A549 (cell line): ENCODE measurements at regions not wholly inside any gene's neighbourhood (a gene's known extent, or its start where the extent isn't known, plus 50 kb on each side); places are given as distances from the start of the nearest gene placed in this dataset.

Experiments used
- ATAC-seq, 2 experiments: fragments of 200-7000 bp in 1 of 2; fragments of >200 bp in 1 of 2; cut with Nextera tagmentation in 1 of 2; cut with Tn5 transposase in 1 of 2; 3 replicates each; pipeline versions ENCODE4 v1.8.0 to v1.9.1; 2018 to 2020; ENCODE audit warnings: mild to moderate bottlenecking in 1 of 2, moderate library complexity in 1 of 2
- CTCF ChIA-PET: fragments of 300-600 bp; sonication (Branson Sonifier 250); formaldehyde crosslinking; extraction: SDS; loops from one replicate; lab custom pipeline; 2021; ENCODE audit warnings: antibody characterized with exemption, inconsistent platforms; lab: Yijun Ruan, JAX
- POLR2A ChIA-PET: fragments of 350-600 bp; formaldehyde crosslinking; extraction: SDS; loops from one replicate; lab custom pipeline; 2021; ENCODE audit warnings: antibody characterized with exemption, inconsistent platforms; lab: Yijun Ruan, JAX
- DNase-seq, 2 experiments: peaks; one replicate each; pipeline versions ENCODE4 v3.0.0 to v3.0.0-alpha.2; 2011 to 2016; ENCODE audit warnings: low read depth in 1 of 2, low spot score in 1 of 2
- FAIRE-seq: peaks from 2 replicates; lab custom pipeline; 2011; peaks lifted over from hg19 to GRCh38; lab: Jason Lieb, UNC
- H3K27ac ChIP-seq, 2 experiments: fragments of >200 bp; sonication (Bioruptor Twin); formaldehyde crosslinking; 3 replicates each; pipeline ENCODE4 v1.5.1; 2016 to 2017
- H3K4me1 ChIP-seq: fragments of >200 bp; sonication (Bioruptor Twin); formaldehyde crosslinking; 3 replicates; pipeline ENCODE4 v1.6.1; 2016
- H3K4me2 ChIP-seq: fragments of >200 bp; sonication (Bioruptor Twin); formaldehyde crosslinking; 3 replicates; pipeline ENCODE4 v1.6.1; 2016
- H3K4me3 ChIP-seq: fragments of >200 bp; sonication (Bioruptor Twin); formaldehyde crosslinking; 3 replicates; pipeline ENCODE4 v1.5.1; 2016
- H3K9me3 ChIP-seq: fragments of >200 bp; sonication (Bioruptor Twin); formaldehyde crosslinking; 3 replicates; pipeline ENCODE4 v1.6.1; 2016
- CBX8 ChIP-seq: fragments of 200-600 bp; sonication (generic); IDR thresholded peaks from 2 replicates; pipeline ENCODE4 v1.6.1; 2016
- CHD4 ChIP-seq: fragments of 200-600 bp; sonication (generic); IDR thresholded peaks from 2 replicates; pipeline ENCODE4 v1.6.1; 2016; ENCODE audit warnings: antibody characterized with exemption, mild to moderate bottlenecking, borderline replicate concordance
- E2F6 ChIP-seq: IDR thresholded peaks from 2 replicates; pipeline ENCODE4 v1.6.1; 2012; ENCODE audit warnings: low read depth, borderline replicate concordance
- EHF ChIP-seq: fragments of 250-450 bp; sonication (Bioruptor Pico); IDR thresholded peaks from 2 replicates; pipeline ENCODE4 v1.5.0; 2020; ENCODE audit warnings: mild to moderate bottlenecking
- ELK1 ChIP-seq: fragments of 150-350 bp; IDR thresholded peaks from 2 replicates; pipeline ENCODE4 v1.6.1; 2014; ENCODE audit warnings: low read depth, mild to moderate bottlenecking, low read length
- ESRRA ChIP-seq: fragments of 150-350 bp; IDR thresholded peaks from 2 replicates; pipeline ENCODE4 v1.6.1; 2014; ENCODE audit warnings: mild to moderate bottlenecking, low read length, borderline replicate concordance
- FOSB ChIP-seq: fragments of 250-450 bp; sonication (Bioruptor Pico); IDR thresholded peaks from 2 replicates; pipeline ENCODE4 v1.5.0; 2020; ENCODE audit warnings: mild to moderate bottlenecking, moderate library complexity
- FOXS1 ChIP-seq: fragments of 250-450 bp; sonication (Bioruptor Pico); IDR thresholded peaks from 2 replicates; pipeline ENCODE4 v1.5.0; 2020; ENCODE audit warnings: mild to moderate bottlenecking, moderate library complexity
- GATA3 ChIP-seq: IDR thresholded peaks from 2 replicates; pipeline ENCODE4 v1.6.1; 2012; ENCODE audit warnings: borderline replicate concordance
- HDAC2 ChIP-seq: fragments of 200-600 bp; sonication (generic); IDR thresholded peaks from 2 replicates; pipeline ENCODE4 v1.6.1; 2016
- HMGXB4 ChIP-seq: fragments of 250-450 bp; sonication (Bioruptor Pico); IDR thresholded peaks from 2 replicates; pipeline ENCODE4 v1.5.0; 2021; ENCODE audit warnings: mild to moderate bottlenecking, moderate library complexity, borderline replicate concordance
- HOXB13 ChIP-seq: fragments of 250-450 bp; sonication (Bioruptor Pico); IDR thresholded peaks from 2 replicates; pipeline ENCODE4 v1.5.0; 2020; ENCODE audit warnings: low read depth, mild to moderate bottlenecking, moderate library complexity
- HOXB5 ChIP-seq: fragments of 250-450 bp; sonication (Bioruptor Pico); IDR thresholded peaks from 2 replicates; pipeline ENCODE4 v1.5.0; 2020; ENCODE audit warnings: mild to moderate bottlenecking, moderate library complexity
- KDM5A ChIP-seq: fragments of 200-600 bp; sonication (generic); IDR thresholded peaks from 2 replicates; pipeline ENCODE4 v1.6.1; 2016; ENCODE audit warnings: antibody characterized with exemption, mild to moderate bottlenecking
- MAFK ChIP-seq: fragments of 450-650 bp; IDR thresholded peaks from 2 replicates; pipeline ENCODE4 v1.6.1; 2014; ENCODE audit not compliant: partially characterized antibody
- NPAS2 ChIP-seq: fragments of 250-450 bp; sonication (Bioruptor Pico); IDR thresholded peaks from 2 replicates; pipeline ENCODE4 v1.8.0; 2022; ENCODE audit warnings: mild to moderate bottlenecking, moderate library complexity, borderline replicate concordance
- PHF8 ChIP-seq: fragments of 200-600 bp; sonication (generic); IDR thresholded peaks from 2 replicates; pipeline ENCODE4 v1.6.1; 2016; ENCODE audit warnings: low read depth, mild to moderate bottlenecking, antibody characterized with exemption, moderate library complexity, borderline replicate concordance
- POLR2A ChIP-seq: IDR thresholded peaks from 2 replicates; pipeline ENCODE4 v1.6.1; 2012; ENCODE audit warnings: mild to moderate bottlenecking, low read length
- RARB ChIP-seq: fragments of 250-450 bp; sonication (Bioruptor Pico); IDR thresholded peaks from 2 replicates; pipeline ENCODE4 v1.8.0; 2021; ENCODE audit warnings: mild to moderate bottlenecking, moderate library complexity
- SMC3 ChIP-seq: fragments of >200 bp; sonication (Bioruptor Twin); formaldehyde crosslinking; IDR thresholded peaks from 3 replicates; pipeline ENCODE4 v1.6.1; 2018; ENCODE audit warnings: inconsistent platforms
- SREBF2 ChIP-seq: fragments of 450-650 bp; IDR thresholded peaks from 2 replicates; pipeline ENCODE4 v1.6.1; 2014; ENCODE audit warnings: mild to moderate bottlenecking, moderate library complexity
- TFCP2L1 ChIP-seq: fragments of 250-450 bp; sonication (Bioruptor Pico); IDR thresholded peaks from 2 replicates; pipeline ENCODE4 v1.5.0; 2021; ENCODE audit warnings: mild to moderate bottlenecking
- ZC3H11A ChIP-seq: fragments of 450-650 bp; IDR thresholded peaks from 2 replicates; pipeline ENCODE4 v1.6.1; 2014; ENCODE audit warnings: antibody characterized with exemption, mild to moderate bottlenecking
- WGBS: methylation state at CpG from one replicate; pipeline ENCODE4 v1.1.6; 2017; ENCODE audit errors: missing lambda C conversion rate; 5-methylcytosine and 5-hydroxymethylcytosine counted together
- TF ChIP-seq, protein P1 (sequence below): fragments of >200 bp; sonication (Bioruptor Twin); formaldehyde crosslinking; IDR thresholded peaks from 3 replicates; pipeline ENCODE4 v1.6.1; 2016
- TF ChIP-seq, protein P2 (sequence below): fragments of 250-450 bp; sonication (Bioruptor Pico); IDR thresholded peaks from 2 replicates; pipeline ENCODE4 v1.5.0; 2020; ENCODE audit warnings: low read depth, mild to moderate bottlenecking, moderate library complexity

DNA sequence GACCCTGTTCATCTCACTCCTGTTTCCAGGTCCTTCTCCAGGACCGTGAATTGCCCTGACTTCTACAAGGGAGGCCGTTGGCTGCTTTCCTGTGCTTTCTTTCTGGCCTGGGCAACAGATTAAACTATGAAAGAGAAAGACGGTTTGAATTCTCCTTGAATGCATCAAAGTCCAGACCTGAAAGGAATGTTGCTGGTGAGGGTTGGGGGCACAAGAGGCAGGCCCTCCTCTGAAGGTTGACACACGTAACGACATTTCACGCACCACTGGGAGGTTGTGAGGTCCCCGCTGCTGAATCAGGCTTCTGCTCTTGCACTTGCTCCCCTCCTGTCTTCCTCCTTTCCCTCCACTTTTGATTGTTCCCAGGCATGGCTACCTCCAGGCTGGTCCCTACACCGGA, 141.9 kb downstream of the CYRIA start:
- POLR2A ChIA-PET: no interaction called here
- H3K4me2 ChIP-seq: no peak overlapping the region
- TF ChIP-seq EHF (CRISPR knock-in tag): no peak
- no peak for TF ChIP-seq RARB (CRISPR knock-in tag)
- no peak for TF ChIP-seq E2F6
- no peak for TF ChIP-seq SREBF2
- no peak for TF ChIP-seq CHD4
- no peak for TF ChIP-seq HOXB13 (CRISPR knock-in tag)
- TF ChIP-seq, protein P1, sequence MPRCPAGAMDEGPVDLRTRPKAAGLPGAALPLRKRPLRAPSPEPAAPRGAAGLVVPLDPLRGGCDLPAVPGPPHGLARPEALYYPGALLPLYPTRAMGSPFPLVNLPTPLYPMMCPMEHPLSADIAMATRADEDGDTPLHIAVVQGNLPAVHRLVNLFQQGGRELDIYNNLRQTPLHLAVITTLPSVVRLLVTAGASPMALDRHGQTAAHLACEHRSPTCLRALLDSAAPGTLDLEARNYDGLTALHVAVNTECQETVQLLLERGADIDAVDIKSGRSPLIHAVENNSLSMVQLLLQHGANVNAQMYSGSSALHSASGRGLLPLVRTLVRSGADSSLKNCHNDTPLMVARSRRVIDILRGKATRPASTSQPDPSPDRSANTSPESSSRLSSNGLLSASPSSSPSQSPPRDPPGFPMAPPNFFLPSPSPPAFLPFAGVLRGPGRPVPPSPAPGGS: no peak
- TF ChIP-seq MAFK: no peak
- TF ChIP-seq ELK1: no peak
- TF ChIP-seq NPAS2 (CRISPR knock-in tag): no peak
- TF ChIP-seq ESRRA: no peak
- TF ChIP-seq, protein P2, sequence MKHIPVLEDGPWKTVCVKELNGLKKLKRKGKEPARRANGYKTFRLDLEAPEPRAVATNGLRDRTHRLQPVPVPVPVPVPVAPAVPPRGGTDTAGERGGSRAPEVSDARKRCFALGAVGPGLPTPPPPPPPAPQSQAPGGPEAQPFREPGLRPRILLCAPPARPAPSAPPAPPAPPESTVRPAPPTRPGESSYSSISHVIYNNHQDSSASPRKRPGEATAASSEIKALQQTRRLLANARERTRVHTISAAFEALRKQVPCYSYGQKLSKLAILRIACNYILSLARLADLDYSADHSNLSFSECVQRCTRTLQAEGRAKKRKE (CRISPR knock-in tag): no peak
- no peak for TF ChIP-seq HOXB5 (CRISPR knock-in tag)
- WGBS: 40% methylated on average over 8 of the region's 8 CpGs
- no peak for DNase-seq
- no peak for FAIRE-seq
- CTCF ChIA-PET: no interaction called here
- no peaks in the 10 kb centered on the region for H3K9me3 ChIP-seq
- ATAC-seq: no peak
- no peak overlapping the region for H3K27ac ChIP-seq
- no peaks in the 10 kb centered on the region for H3K4me1 ChIP-seq
- H3K4me3 ChIP-seq: no peak overlapping the region

- CTCF ChIA-PET: interaction anchor here (1.7 kb wide), 1 partner anchor 14 kb away, joined by 4 read pairs; no protein-coding TSS in a partner anchor
- no peak for ATAC-seq
- Histone ChIP-seq H3K4me3 (no peak overlapping the region), H3K27ac (no peak overlapping the region), H3K9me3 (no peaks in the 10 kb centered on the region), H3K4me1 (no peaks in the 10 kb centered on the region), H3K4me2 (no peak overlapping the region)
- FAIRE-seq: no peak
- POLR2A ChIA-PET: no interaction called here
- 39% methylated on average over 13 of the region's 13 CpGs for WGBS
- TF ChIP-seq HMGXB4 (CRISPR knock-in tag): no peak
- TF ChIP-seq E2F6: no peak
- DNase-seq: no peak
Observed at GRCh38 chr2:16522031-16522831, 143.4 kb downstream of the CYRIA start.

DNA sequence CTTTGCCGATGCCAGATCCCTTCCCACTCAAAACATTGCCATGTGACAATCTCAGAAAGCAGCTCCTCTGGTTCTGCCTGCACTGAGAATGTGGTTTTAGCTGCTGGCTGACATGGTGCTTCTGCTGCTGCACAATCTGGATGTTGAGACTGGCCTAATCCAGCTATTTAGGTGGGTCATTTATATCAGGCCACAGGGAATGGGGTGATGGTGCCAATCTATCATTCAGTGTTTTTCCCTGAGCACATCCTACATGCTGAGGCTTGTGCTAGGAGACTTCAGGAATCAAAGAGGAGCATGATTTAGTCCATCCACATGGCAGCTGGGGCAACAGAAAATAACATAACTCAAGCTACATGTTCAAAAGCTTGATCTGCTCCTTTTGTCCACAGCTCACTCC, 144.7 kb downstream of the CYRIA start:
- ChIA-PET CTCF (no interaction called here), POLR2A (no interaction called here)
- DNase-seq (no peak), ATAC-seq (no peak), FAIRE-seq (no peak)
- Histone ChIP-seq H3K4me3 (no peak overlapping the region), H3K4me2 (no peak overlapping the region), H3K4me1 (no peaks in the 10 kb centered on the region), H3K27ac (no peak overlapping the region), H3K9me3 (no peaks in the 10 kb centered on the region)
- 0% methylated on average over 1 of the region's 1 CpG for WGBS
- no peak for TF ChIP-seq EHF (CRISPR knock-in tag)
- no peak for TF ChIP-seq FOSB
- TF ChIP-seq SMC3: no peak
- TF ChIP-seq KDM5A: no peak
- no peak for TF ChIP-seq FOXS1 (CRISPR knock-in tag)
- TF ChIP-seq HDAC2: no peak
- no peak for TF ChIP-seq ZC3H11A
- TF ChIP-seq POLR2A: no peak
- no peak for TF ChIP-seq HMGXB4 (CRISPR knock-in tag)
- no peak for TF ChIP-seq CBX8
- no peak for TF ChIP-seq GATA3
- no peak for TF ChIP-seq PHF8
- no peak for TF ChIP-seq TFCP2L1 (CRISPR knock-in tag)
